Activated CD8-positive, alpha-beta memory T cell treated with anti-CD3 and anti-CD28 coated beads for 4 hours (primary cell): ENCODE measurements at regions not wholly inside any gene's neighbourhood (a gene's known extent, or its start where the extent isn't known, plus 50 kb on each side); places are given as distances from the start of the nearest gene placed in this dataset.

ENCODE experiments used
- DNase-seq, 2 donors: peaks; one replicate each; pipeline ENCODE4 v3.0.0-alpha.2; 2020; ENCODE audit warnings: low read depth in 2 of 2

DNA sequence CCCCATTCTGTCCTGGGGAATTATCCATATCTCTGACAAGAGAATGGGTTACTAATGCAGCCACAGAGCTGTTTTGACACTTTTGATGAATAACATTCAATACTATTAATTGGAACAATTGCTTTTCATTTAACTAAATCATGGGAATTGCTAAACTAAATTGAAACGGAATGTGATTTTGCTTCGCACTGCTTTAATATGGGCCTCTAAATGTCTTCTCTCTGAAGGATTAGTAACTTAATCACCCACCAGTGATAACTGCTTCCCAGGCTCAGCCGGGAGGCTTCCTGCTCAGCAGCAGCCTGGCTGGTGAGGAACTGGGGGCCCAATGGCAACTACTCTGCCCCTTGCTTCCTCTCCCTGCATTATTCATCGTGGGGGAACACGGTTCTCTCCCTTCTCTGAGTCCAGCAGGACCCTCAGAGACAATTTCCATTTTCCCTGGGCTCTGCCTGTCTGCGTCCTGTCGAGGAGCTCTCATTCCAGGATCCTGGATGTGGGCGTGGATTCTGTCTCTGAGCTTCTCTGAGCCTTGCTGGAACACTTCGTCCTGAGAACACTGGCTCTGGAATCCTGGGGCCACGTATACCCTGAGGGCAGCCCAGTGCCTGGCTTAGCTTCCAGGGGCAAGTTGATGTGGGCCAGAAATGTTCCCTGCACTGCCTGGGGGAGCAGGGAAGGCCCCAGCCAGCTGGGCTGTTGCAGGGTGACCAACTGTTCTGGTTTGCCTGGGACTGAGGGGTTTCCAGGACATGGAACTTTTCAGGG, 308.9 kb downstream of the DHX35 start:
- DNase-seq: no peak

DNA sequence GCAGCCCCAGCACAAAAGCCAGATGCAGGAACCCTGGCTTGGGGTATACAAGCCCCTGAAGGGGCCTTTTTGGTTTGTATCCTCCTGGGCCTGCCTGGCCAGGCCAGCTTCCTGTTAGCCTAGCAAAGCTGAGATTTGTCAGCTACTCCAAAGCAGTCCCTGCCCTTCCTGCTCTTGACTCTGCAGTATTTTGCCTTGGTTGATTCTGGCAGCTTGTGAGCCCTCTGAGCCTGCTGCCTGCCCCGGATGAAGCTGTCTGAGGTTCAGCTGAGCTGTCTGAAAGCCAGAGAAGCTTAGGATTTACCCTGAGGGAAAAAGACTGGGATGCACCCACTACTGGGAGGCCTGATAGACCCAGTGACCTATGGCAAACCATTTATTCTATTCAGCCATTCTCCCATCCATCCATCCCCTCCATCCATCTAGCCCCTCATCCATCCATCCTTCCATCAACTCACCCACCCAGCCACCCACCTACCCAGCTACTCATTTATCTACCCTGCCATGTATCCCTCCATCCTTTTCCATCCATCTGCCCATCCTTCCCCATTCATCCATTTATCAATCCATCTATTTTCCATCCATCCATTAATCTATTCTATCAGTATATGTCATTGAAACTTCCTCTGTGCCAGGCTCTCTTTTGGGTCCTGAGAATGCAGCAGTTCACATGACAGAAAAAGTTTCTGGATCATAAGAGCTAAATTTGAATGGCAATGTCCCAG, 307.5 kb downstream of the DHX35 start:
- no peak for DNase-seq

DNA sequence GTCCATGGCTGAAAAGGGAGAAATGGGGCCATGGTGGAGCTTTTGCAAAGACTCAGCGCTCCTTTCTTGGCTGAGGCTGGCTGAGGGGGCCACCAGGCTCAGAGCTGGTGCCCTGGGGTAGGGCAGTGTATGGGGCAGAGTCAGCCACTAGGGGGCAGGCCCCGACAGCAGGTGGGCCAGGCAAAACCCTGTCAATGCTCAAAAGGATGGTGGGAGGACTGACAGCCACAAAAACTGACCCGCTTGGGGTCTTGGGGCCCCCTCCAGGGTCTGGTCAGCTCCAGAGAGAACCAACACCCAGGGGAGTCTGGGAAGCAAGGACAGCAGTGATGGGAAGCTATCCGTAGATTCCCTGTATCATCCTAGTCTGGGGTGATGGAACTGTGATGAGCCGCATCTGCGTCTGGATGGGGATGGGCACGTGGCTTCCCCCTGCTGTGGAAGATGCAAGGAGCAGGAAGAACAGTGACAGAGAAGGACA, 306.9 kb downstream of the DHX35 start:
- no peak for DNase-seq

DNA sequence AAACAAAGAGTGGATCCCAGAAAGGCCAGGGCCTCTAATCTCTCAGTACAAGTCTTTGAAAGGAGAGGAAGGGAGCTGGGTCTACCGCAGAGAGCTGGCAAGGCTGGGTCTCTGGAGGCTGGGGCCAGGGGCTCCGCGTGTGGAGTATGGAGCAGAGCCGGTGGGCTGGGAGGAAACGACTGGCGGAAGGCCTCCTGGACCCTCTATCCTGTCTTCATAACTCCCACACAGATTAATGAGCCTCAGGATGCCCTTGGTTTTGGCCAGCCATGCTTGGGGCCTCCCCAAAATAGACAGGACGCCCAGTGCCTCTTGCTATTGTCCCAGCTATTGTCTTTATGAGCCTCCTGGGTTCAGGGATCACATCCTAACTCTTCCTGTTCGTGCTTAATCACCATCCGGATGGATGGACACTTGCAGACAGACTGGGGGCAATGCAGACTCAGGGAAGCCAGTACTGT, 306.4 kb downstream of the DHX35 start:
- no peak for DNase-seq

DNA sequence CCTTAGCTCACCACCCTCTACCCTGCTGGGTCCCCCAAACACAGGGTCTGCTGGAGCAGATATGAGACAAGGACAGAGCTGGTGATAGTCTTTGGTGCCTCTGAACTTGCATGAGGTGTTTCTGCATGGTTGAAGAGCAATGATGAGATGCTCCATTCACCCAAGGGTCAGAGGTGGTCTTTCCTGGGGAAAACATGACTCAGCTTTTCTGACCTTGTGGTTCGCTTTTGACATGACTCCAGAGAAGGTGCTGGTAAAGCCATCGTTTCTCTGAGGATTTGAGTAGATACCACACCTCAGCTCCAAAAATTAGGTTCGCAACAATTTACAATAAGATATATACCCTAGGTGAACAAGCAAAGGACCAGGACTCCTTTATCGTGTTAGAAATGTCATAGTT, 304.8 kb downstream of the DHX35 start:
- no peak for DNase-seq

DNA sequence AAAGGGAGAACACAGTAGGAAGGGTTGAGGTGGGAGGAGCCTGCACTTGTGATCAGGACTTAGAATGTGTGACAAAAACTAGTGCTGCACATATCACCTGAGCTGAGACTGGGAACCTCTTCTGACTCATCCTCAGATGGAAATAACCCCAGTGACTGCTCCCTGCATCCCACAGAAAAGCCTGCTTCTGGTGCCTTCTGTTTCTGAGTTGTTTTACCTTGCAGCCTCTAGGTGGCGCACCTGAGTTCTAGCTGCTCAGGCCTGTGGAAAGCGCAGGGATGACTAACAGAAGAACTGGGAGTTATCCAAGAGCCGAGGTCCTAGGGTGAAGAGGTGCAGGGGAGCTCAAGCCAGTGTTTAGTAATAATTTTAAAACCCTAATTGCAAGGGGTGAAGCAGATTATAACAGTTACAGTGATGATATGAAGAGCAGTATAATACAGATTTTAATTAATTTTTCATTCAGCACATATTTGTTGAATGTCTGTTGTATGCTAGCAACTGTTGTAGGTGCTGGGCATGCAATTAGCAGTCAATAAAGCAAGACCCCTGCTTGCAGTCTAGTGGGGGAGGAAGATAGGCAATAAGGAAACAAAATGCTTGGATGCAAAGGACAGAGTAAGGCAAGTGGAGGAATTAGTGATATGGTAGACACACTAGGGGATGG, 302.5 kb downstream of the DHX35 start:
- no peak for DNase-seq

DNA sequence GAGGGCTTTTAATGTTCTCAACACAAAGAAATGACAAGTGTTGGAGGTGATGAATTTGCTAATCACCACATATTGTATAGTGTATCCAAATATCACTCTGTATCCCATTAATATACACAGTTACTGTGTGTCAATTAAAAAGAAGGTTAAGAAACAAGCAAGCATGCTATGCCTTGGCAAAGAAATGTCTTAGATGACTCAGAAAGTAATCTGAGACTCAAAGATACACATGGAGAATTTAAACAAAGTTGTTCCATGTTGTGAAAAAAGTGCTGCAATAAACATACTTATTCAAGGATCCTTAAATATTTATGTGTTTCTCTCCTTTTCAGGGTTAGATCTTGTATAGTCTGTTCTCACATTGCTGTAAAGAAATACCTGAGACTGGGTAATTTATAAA, 300.9 kb downstream of the DHX35 start:
- DNase-seq: no peak

DNA sequence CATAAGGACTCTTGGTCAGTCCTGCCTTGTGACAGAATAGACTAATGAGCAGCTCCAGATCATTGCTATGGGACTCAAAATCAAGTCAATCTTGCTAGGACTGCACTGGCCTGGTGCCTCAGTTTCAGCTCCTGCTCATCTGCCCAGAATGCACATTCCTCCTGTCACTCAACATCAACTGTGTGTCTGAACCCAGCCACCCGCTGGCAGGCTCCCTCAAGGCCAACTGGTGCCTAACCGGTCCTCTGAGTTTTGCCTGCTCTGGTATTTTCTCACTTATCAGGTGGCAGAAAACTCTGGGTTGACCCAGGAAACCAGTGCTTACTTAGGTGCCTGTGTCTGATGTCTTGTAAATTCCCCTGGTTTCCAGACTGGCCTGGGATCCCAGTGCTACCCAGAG, 297.7 kb downstream of the DHX35 start:
- DNase-seq: no peak

DNA sequence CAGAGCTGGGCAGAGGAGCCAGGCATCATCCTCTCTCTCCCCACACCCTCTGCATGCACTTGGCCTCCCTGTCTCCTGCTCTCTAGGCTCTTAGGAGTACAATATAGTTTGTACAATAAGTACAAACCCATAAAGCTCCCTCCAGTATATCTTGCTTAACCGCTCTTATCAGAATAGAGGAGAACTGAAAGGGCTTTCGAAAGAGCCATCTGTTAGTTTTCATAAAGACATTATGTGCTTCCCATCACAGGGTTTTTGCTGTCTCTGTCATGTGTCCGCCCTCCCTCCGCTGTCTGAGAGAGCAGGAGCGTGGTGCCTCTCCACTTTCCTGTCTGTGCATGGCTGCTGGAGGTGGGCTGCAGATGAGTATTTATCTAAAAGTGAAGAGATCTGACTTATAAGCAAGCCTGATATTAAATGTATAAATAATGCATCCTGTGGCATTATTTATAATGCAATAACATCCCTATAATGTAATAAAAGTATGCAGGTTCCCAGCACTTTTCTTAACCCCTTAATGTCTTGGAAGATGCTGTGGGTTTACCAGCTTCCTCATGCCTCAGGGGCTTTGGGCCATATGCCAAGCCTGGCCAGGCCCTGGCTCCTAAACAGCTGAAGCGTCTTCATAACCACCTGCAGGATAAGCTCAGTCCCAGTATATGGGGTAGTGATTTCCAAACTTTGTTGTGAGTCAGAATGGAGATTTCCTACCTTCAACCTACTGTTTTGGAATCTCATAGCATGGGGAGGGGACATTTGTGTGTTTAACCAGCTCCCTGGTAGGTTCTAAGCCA, 297.1 kb downstream of the DHX35 start:
- DNase-seq: no peak

DNA sequence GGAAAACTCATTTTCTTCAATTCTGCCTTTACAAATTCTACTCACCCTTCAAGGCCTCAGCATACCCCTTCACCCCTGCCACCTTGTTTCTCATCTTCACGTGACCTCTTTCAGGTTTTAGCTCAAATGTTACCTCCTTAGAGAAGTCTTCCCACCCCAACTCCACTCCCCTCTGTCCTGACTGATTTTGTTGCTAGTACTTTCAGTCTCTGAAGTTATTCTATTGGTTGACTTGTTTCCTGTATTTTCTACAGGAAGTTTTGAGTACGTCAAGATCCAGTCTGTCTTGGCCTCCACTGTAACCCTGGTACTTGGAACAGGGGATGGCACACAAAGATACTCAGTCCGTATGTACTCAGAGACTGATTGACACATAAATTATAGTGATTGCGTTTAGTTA, 296.1 kb downstream of the DHX35 start:
- no peak for DNase-seq

DNA sequence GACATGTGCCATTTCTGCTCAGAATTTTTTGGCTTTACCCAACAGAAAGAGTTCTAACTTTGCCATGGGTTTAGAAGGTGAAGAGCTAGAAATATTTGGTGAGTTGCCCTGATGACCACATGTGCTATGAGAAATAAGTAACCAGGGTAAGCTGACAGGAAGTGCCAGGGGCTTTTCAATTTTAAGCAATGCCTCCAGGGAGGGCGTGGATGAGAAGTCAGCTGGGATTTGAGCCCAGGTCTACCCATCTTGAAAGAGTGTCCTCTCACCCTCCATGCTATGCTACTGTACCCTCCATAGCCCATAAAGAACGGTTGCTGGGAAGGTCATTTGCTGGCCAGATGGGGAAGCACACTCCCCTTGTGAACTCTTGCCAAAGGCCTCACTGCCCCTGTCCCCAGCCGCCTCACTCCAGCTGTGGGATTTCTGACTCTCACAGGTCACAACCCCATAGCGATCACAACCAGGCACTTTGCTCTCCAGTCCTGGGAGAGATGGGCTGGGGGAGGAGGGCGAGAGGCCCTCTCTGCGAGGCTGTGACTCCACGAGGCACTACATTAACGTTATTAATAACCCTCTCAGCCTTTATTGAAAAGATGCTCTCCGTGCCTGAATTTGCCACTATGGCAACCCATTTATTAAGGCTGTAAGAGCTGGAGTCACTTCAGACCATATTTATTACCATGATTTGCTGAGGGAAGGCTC, 291.1 kb downstream of the DHX35 start:
- no peak for DNase-seq

DNA sequence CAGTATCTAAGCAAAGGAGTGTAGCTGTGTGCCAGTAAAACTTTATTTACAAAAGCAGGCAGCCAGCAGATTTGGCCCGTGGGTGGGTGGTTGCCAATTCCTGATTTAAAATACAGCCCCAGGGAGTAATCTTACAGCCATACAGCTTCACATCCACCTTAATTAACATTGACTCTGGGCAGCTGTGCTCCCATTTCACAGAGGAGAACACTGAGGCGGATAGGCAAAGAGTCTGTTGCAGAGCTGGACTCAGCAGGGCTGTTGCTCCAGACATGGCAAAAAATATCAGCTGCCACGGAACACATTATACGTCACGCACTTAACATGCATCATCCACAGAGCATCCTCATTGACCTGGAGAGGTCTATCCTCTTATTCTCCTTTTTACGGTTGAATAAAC, 289.9 kb downstream of the DHX35 start:
- no peak for DNase-seq

DNA sequence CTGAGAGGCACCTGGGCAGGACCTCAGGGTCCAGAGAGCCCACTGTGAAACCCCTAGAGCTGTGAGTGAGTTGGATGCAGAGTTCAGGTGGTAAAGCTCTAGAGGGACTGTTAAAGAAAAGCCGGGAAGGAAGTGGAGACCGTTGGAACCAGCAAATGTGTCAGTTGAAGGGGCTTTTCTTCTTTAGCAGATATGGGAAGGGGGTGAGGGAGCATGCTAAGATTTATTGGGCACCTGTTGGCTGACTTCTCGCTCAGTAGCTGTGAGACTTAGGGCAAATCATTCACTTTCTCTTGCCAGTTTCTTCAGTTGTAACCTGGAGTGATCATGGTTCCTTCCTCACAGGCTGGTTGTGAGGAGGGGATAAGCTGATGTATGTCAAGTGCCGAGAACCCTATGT, 287.7 kb downstream of the DHX35 start:
- DNase-seq: no peak

DNA sequence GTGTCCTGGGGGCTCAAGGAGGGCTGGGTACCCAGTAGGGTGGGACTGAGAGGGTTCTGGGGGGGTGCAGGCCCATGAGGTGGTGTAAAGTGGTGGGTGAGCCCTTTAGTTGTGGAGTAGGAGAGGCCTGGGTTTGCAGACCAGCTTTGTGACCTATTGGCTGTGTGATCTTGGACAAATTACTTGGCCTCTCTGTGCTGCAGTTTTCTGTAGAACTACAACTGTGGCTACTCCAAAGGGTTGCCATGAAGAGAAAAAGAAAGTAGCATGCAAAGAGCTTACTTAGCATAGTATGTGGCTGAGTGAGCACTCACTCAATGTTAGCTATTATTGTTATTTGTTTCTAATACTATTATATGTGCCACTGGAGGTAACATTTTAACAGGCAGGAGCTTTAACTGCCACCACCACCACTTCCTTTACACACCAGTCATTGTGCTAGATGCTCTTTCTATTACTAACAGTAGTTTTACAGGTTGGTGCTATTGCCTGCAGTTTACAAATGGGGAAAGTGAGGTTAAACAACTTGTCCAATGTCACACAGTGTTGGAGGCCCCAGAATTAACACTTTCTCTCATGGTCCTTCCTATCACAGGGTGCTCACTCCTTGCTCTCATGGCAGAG, 286.8 kb downstream of the DHX35 start:
- DNase-seq: no peak

DNA sequence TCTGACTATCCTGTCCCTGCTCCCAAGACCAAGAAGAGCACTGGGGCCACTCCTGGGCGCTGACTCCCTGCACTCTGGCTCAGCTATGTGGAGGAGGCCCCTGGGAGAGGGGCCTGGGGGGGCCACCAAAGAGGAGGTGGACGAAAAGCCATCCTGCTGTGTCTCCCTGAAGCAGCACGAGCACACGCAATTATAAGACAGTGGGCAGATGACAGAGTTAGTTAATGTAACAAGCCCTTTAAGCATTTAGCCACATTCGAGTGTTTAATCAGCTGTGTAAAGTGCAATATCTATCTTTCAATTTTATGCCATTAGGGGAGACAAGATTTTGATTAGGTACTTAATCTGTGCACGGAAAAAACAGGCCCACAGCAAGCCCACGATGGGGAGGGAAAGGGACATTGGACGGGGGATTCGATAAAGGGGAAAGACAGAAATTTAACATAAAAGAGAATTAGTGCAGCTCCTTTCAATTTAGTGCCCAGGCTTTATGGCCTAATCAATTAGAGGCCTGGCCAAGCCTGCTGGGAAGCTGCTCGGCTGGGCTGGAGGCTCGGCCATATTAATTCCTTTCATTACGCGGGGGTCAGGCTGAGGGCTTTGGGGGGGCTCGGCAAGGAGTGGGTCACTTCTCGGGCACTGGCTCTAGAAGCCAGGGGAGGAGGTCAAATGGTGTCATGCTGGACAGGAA, 286.2 kb downstream of the DHX35 start:
- no peak for DNase-seq

DNA sequence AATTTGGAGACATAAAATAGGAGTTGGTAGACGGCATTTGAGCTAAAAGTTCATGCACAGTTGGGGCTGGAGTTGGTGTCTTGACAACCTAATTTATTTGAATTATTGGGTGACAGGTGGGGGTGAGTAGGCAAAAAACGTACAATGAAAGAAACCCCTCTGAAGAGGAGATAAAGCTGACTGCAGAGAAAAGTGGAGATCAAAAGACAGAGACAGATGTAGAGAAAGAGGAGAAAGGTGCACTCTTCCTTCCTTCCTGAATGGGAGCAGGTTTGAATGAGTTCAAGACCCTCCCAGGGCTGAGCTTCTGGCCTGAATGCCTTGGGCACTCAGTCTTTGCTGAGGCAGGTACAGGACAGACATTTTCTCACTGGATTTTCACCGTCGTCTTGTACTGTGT, 284.3 kb downstream of the DHX35 start:
- DNase-seq: no peak

DNA sequence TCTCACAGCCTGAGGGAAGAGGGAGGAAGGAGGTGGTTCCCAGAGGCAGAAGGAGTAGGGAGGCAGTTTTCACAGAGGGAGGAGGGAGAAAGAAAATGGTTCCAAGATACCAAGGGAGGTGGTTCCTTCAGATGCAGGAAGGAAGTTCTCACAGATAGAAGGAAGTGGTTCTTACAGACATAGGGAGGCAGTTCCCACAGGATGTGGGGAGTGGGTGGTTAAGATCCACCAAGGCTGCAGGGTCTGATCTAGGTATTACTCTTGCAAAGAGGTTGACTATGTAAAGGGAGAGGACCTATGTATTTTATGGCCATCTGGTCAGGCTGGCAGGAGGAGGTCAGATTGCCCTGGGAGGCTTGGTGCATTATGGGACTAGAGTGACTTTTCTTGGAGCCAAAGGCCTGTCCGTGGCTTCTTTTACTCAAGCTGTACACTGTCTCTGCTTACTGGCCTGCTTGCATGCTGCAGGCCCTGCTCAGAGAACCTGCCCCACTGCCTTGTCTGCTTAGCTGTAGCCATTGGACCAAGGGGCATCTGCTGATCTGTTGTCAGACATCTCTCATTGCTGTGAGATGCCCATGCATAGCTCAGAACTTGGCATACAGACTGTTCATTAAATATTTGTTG, 283.7 kb downstream of the DHX35 start:
- DNase-seq: no peak

DNA sequence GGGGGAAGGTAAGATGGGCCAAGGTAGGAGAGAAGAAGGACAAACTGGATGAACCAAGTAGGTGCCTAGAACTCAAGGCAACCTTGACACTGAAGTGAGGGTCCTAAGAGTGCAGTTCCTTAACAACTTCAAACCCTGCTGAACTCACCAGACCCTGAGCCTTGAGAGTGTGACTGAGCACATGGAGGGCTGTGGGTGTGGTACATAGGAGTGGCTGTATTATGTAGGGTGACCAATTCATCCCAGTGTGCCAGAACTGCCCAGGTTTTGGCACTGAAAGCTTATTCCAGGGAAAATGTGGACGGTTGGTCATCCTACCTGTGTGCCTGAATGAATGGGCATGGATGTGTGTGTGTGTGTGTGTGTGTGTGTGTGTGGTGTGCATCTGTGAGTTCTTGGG, 281.8 kb downstream of the DHX35 start:
- no peak for DNase-seq

DNA sequence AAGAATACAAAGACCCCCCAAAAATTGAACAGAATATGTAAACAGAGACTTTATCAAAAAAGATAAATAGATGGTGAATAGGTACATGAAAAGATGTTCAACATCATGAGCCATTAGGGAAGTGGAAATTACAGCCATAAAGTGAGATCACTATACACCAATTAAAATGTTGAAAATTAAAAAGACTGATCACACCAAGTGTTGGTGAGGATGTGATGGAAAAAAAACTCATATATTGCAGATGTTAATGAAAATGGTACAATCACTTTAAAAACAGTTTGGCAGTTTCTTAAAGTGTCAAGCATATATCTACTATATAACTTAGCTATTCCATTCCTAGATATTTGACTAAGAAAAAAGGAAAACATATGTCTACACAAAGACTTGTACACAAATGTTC, 280.5 kb downstream of the DHX35 start:
- no peak for DNase-seq
